ENCODE measurements at regions not wholly inside any gene's neighbourhood (a gene's known extent, or its start where the extent isn't known, plus 50 kb on each side); places are given as distances from the start of the nearest gene placed in this dataset.

GRCh38 chr9:102551346-102551745, 443.8 kb upstream of the CYLC2 start:
- no peak for DNase-seq
- no peaks in the 10 kb centered on the region for H3K9me3 ChIP-seq (ENCODE audit: insufficient read depth, low read depth)
- no peaks in the 10 kb centered on the region for H3F3A ChIP-seq (ENCODE audit: insufficient read depth, low read depth)
- H3K27me3 ChIP-seq (ENCODE audit: insufficient read depth, low read depth) = no peaks in the 10 kb centered on the region
- H4K20me1 ChIP-seq (ENCODE audit: insufficient read depth) = no peaks in the 10 kb centered on the region
- H3K4me3 ChIP-seq = no peak overlapping the region
- H3K4me1 ChIP-seq (replicated peaks; ENCODE audit: insufficient read depth) = no peaks in the 10 kb centered on the region
- no peaks in the 10 kb centered on the region for H3K9me2 ChIP-seq (ENCODE audit: insufficient read depth)
- TF ChIP-seq EZH2 (IDR thresholded peaks at IDR 0.05; ENCODE audit: low read depth) = no peak
- no peaks in the 10 kb centered on the region for H3K36me3 ChIP-seq (ENCODE audit: low read depth)
- ChIA-PET CTCF (no interaction called here), POLR2A (ENCODE audit: unreplicated experiment) (no interaction called here)
- H2AFZ ChIP-seq = no peak overlapping the region
- no peak overlapping the region for H3K27ac ChIP-seq
- H3K4me2 ChIP-seq = no peak overlapping the region
- BruUV-seq (replicated peaks) = no TSS peak
- H3K79me2 ChIP-seq (ENCODE audit: low read depth) = no peaks in the 10 kb centered on the region
- intact Hi-C loops (cut with micrococcal nuclease; ENCODE audit: unreplicated experiment) = no loop called here

- no peak overlapping the region for H3K4me2 ChIP-seq
- no peaks in the 10 kb centered on the region for H3K36me3 ChIP-seq (ENCODE audit: low read depth)
- no TSS peak for BruUV-seq (replicated peaks)
- no peaks in the 10 kb centered on the region for H3K79me2 ChIP-seq (ENCODE audit: low read depth)
- ChIA-PET POLR2A (ENCODE audit: unreplicated experiment) (no interaction called here), CTCF (no interaction called here)
- H3K27me3 ChIP-seq (ENCODE audit: insufficient read depth, low read depth) = no peaks in the 10 kb centered on the region
- no peak overlapping the region for H3K27ac ChIP-seq
- H3K4me3 ChIP-seq = no peak overlapping the region
- TF ChIP-seq CTCF (conservative IDR thresholded peaks at IDR 0.05) (no peak), EZH2 (IDR thresholded peaks at IDR 0.05; ENCODE audit: low read depth) (no peak)
- intact Hi-C loops (cut with micrococcal nuclease; ENCODE audit: unreplicated experiment) = no loop called here
- H4K20me1 ChIP-seq (ENCODE audit: insufficient read depth) = no peaks in the 10 kb centered on the region
- no peaks in the 10 kb centered on the region for H3K9me2 ChIP-seq (ENCODE audit: insufficient read depth)
- H2AFZ ChIP-seq = no peak overlapping the region
- no peaks in the 10 kb centered on the region for H3K9me3 ChIP-seq (ENCODE audit: insufficient read depth, low read depth)
- no peaks in the 10 kb centered on the region for H3K4me1 ChIP-seq (replicated peaks; ENCODE audit: insufficient read depth)
- no peak for DNase-seq
- no peaks in the 10 kb centered on the region for H3F3A ChIP-seq (ENCODE audit: insufficient read depth, low read depth)
These were observed 444.2 kb upstream of the CYLC2 start for GRCh38 chr9:102550886-102551285.

GRCh38 chr9:102550266-102550665, 444.9 kb upstream of the CYLC2 start:
- H3K4me1 ChIP-seq (replicated peaks; ENCODE audit: insufficient read depth) = no peaks in the 10 kb centered on the region
- intact Hi-C loops (cut with micrococcal nuclease; ENCODE audit: unreplicated experiment) = no loop called here

More at GRCh38 chr9:102550266-102550665, 444.9 kb upstream of the CYLC2 start:
- no peaks in the 10 kb centered on the region for H3K9me2 ChIP-seq (ENCODE audit: insufficient read depth)
- no peak overlapping the region for H3K4me3 ChIP-seq
- H4K20me1 ChIP-seq (ENCODE audit: insufficient read depth) = no peaks in the 10 kb centered on the region
- TF ChIP-seq EZH2 (IDR thresholded peaks at IDR 0.05; ENCODE audit: low read depth) (no peak), CTCF (conservative IDR thresholded peaks at IDR 0.05) (no peak)
- ChIA-PET POLR2A (ENCODE audit: unreplicated experiment) (no interaction called here), CTCF (no interaction called here)
- H3K4me2 ChIP-seq = no peak overlapping the region
- no peaks in the 10 kb centered on the region for H3F3A ChIP-seq (ENCODE audit: insufficient read depth, low read depth)
- no peaks in the 10 kb centered on the region for H3K79me2 ChIP-seq (ENCODE audit: low read depth)
- no peak overlapping the region for H3K27ac ChIP-seq
- no peaks in the 10 kb centered on the region for H3K9me3 ChIP-seq (ENCODE audit: insufficient read depth, low read depth)
- H3K36me3 ChIP-seq (ENCODE audit: low read depth) = no peaks in the 10 kb centered on the region
- no TSS peak for BruUV-seq (replicated peaks)
- H2AFZ ChIP-seq = no peak overlapping the region
- no peaks in the 10 kb centered on the region for H3K27me3 ChIP-seq (ENCODE audit: insufficient read depth, low read depth)
- DNase-seq = no peak
